Caco-2 (cell line): ENCODE measurements at regions not wholly inside any gene's neighbourhood (a gene's known extent, or its start where the extent isn't known, plus 50 kb on each side); places are given as distances from the start of the nearest gene placed in this dataset.
"Not testable (repeated sequence)": the region's sequence is repeated elsewhere in the genome, so short reads cannot be mapped to it uniquely, and the experiment has no call there.

Source experiments
- BruUV-seq: library from RNA; stranded (reverse); fragments of 400-500 nt; replicated peaks from 2 replicates; lab custom pipeline; 2021; lab: Mats Ljungman, UMichigan
- CTCF ChIA-PET: fragments of 300-600 bp; sonication (Branson Sonifier 250); formaldehyde crosslinking; loops from one replicate; lab custom pipeline; 2022; ENCODE audit warnings: antibody characterized with exemption; lab: Charles Lee
- POLR2A ChIA-PET: fragments of 300-600 bp; sonication (Branson Sonifier 250); formaldehyde crosslinking; loops from one replicate; lab custom pipeline; 2022; ENCODE audit warnings: antibody characterized with exemption; lab: Charles Lee
- DNase-seq, 2 experiments: peaks; one replicate each; pipeline versions ENCODE4 v3.0.0 to v3.0.0-alpha.2; 2020 to 2022
- H3K27me3 ChIP-seq: replicated peaks from 2 replicates; pipeline ENCODE4 v1.6.0; 2011; ENCODE audit warnings: low read length; ENCODE audit not compliant: control insufficient read depth, insufficient read depth
- H3K36me3 ChIP-seq: 2 replicates; pipeline ENCODE4 v1.5.1; 2011; ENCODE audit warnings: low read length; ENCODE audit not compliant: control insufficient read depth, insufficient read depth
- H3K4me1 ChIP-seq: fragments of 250-450 bp; sonication (Bioruptor Pico); 2 replicates; pipeline ENCODE4 v1.5.1; 2020; ENCODE audit warnings: mild to moderate bottlenecking
- H3K4me3 ChIP-seq: 2 replicates; pipeline ENCODE4 v1.5.1; 2011; ENCODE audit warnings: low read depth, mild to moderate bottlenecking, control low read depth, low read length
- H3K9me3 ChIP-seq: fragments of 250-450 bp; sonication (Bioruptor Pico); 2 replicates; pipeline ENCODE4 v1.5.1; 2020; ENCODE audit warnings: mild to moderate bottlenecking, moderate library complexity
- H3K27ac Mint-ChIP-seq: one replicate; pipeline ENCODE4 v1.8.0; 2022; ENCODE audit warnings: mixed read lengths; ENCODE audit not compliant: unreplicated experiment
- H3K27me3 Mint-ChIP-seq: one replicate; pipeline ENCODE4 v1.8.0; 2022; ENCODE audit warnings: mixed read lengths; ENCODE audit not compliant: insufficient read depth, unreplicated experiment
- H3K36me3 Mint-ChIP-seq: one replicate; pipeline ENCODE4 v1.8.0; 2022; ENCODE audit warnings: mild to moderate bottlenecking, mixed read lengths; ENCODE audit not compliant: insufficient read depth, unreplicated experiment
- H3K4me1 Mint-ChIP-seq: one replicate; pipeline ENCODE4 v1.8.0; 2022; ENCODE audit warnings: low read depth, mixed read lengths; ENCODE audit not compliant: unreplicated experiment
- H3K4me3 Mint-ChIP-seq: one replicate; pipeline ENCODE4 v1.8.0; 2022; ENCODE audit warnings: mild to moderate bottlenecking, moderate library complexity, mixed read lengths; ENCODE audit not compliant: unreplicated experiment
- H3K9me3 Mint-ChIP-seq: one replicate; pipeline ENCODE4 v1.8.0; 2022; ENCODE audit warnings: mixed read lengths; ENCODE audit not compliant: unreplicated experiment
- intact Hi-C: fragments of 100-400 bp; cut with micrococcal nuclease; formaldehyde crosslinking; loops from one replicate; pipeline ENCODE4 v1.10.0; 2022; ENCODE audit not compliant: unreplicated experiment
- TF ChIP-seq, protein P1 (sequence below), 2 experiments: fragments of 200-600 bp in 1 of 2; IDR thresholded peaks; 1 replicate in 1 of 2; 2 replicates in 1 of 2; pipeline versions ENCODE4 v1.5.1 to v1.8.0; 2011 to 2022; ENCODE audit warnings: antibody characterized with exemption in 1 of 2, control low read depth in 1 of 2, inconsistent platforms in 1 of 2, low read depth in 1 of 2, low read length in 1 of 2, mild to moderate bottlenecking in 1 of 2, moderate library complexity in 1 of 2; ENCODE audit not compliant: insufficient read depth in 1 of 2, severe bottlenecking in 1 of 2, unreplicated experiment in 1 of 2

DNA sequence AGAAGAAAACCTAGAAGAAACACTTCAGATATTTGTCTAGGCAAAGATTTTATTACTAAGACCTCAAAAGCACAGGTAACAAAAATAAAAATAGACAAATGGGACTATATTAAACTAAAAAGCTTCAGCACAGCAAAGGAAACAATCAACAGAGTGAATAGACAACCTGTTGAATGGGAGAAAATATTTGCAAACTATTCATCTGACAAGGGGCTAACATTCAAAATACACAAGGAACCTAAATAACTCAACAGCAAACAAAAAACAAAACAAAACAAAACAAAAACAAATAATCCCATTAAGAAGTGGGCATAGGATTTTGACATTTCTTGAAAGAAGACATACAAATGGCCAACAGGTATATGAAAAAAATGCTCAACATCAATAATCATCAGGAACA lies 192.7 kb upstream of the ZCCHC13 start:
- H3K9me3 Mint-ChIP-seq = no peaks in the 10 kb centered on the region
- ChIA-PET CTCF (no interaction called here), POLR2A (no interaction called here)
- H3K27me3 Mint-ChIP-seq = no peaks in the 10 kb centered on the region
- no peak overlapping the region for H3K4me3 Mint-ChIP-seq
- no peaks in the 10 kb centered on the region for H3K36me3 Mint-ChIP-seq
- no peaks in the 10 kb centered on the region for H3K4me1 Mint-ChIP-seq
- TF ChIP-seq, protein P1, sequence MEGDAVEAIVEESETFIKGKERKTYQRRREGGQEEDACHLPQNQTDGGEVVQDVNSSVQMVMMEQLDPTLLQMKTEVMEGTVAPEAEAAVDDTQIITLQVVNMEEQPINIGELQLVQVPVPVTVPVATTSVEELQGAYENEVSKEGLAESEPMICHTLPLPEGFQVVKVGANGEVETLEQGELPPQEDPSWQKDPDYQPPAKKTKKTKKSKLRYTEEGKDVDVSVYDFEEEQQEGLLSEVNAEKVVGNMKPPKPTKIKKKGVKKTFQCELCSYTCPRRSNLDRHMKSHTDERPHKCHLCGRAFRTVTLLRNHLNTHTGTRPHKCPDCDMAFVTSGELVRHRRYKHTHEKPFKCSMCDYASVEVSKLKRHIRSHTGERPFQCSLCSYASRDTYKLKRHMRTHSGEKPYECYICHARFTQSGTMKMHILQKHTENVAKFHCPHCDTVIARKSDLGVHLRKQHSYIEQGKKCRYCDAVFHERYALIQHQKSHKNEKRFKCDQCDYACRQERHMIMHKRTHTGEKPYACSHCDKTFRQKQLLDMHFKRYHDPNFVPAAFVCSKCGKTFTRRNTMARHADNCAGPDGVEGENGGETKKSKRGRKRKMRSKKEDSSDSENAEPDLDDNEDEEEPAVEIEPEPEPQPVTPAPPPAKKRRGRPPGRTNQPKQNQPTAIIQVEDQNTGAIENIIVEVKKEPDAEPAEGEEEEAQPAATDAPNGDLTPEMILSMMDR (IDR thresholded peaks at IDR 0.05; ENCODE audit: insufficient read depth in 1 of 2, low read depth in 1 of 2, low read length in 1 of 2, severe bottlenecking in 1 of 2, unreplicated experiment in 1 of 2) = no peak
- no peaks in the 10 kb centered on the region for H3K36me3 ChIP-seq
- no peak overlapping the region for H3K27ac Mint-ChIP-seq
- no peak for DNase-seq
- BruUV-seq = no TSS peak
- no peaks in the 10 kb centered on the region for H3K9me3 ChIP-seq
- H3K4me1 ChIP-seq = no peaks in the 10 kb centered on the region
- no peak overlapping the region for H3K4me3 ChIP-seq
- intact Hi-C loops = no loop called here
- no peaks in the 10 kb centered on the region for H3K27me3 ChIP-seq

DNA sequence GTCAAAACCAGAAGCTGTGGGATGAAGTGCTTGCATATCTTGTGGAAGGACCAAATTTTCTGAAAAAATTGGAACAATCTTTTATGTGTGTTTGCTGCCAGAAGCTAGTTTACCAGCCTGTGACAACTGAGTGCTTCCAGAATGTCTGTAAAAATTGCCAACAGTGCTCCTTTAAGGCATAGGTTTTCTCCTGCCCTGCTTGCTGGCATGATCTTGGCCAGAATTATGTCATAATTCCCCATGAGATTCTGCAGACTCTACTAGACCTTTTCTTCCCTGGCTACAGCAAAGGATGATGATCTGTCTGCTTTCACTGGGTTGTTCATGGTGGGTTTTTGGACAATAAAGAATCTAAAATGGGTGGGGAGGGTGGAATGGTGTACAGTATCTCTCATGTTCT lies 196.3 kb upstream of the ZCCHC13 start:
- Mint-ChIP-seq H3K9me3 (peaks cover 3% of the 10 kb centered on the region), H3K4me3 (no peak overlapping the region), H3K36me3 (no peaks in the 10 kb centered on the region), H3K4me1 (no peaks in the 10 kb centered on the region), H3K27ac (no peak overlapping the region), H3K27me3 (no peaks in the 10 kb centered on the region)
- Histone ChIP-seq H3K9me3 (no peaks in the 10 kb centered on the region), H3K27me3 (no peaks in the 10 kb centered on the region), H3K4me1 (no peaks in the 10 kb centered on the region), H3K4me3 (no peak overlapping the region), H3K36me3 (no peaks in the 10 kb centered on the region)
- CTCF ChIA-PET = no interaction called here
- intact Hi-C loops = no loop called here
- BruUV-seq = no TSS peak
- no peak for DNase-seq
- TF ChIP-seq, protein P1 (IDR thresholded peaks at IDR 0.05; ENCODE audit: insufficient read depth in 1 of 2, low read depth in 1 of 2, low read length in 1 of 2, severe bottlenecking in 1 of 2, unreplicated experiment in 1 of 2) = no peak
- POLR2A ChIA-PET = no interaction called here

DNA sequence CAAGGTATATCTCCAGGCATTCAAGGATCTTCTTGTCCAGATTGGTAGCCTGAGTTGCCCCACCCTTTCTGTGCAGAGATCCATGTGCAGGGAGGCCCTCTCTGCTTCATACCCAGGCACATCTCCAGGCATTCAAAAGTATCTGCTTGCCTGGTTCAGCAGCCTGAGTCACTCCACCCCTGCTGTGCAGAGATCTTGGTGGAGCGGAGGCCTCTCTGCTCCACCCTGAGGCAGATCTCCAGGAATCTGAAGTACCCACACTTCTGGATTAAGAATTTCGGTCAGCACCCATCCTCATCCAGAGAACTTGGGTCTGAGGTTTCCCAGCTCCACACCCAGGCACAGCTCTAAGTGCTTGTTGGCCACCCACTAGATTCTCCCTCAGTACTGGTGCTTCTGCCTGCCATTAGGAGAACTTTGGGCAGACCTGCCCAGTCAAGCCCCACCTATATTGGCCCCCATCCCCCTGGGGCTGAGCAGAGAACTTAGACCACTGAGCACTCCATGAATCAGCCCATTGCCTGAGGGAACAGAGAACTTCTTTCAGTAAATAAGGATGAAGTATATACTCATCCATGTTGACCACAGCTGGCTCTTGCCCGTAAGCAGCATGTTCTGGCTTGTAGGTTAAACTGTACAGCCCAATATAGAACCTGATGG lies 199.5 kb upstream of the ZCCHC13 start:
- H3K36me3 ChIP-seq = no peaks in the 10 kb centered on the region
- intact Hi-C loops = no loop called here
- Mint-ChIP-seq H3K27ac (no peak overlapping the region), H3K4me3 (no peak overlapping the region), H3K9me3 (peaks cover 11% of the 10 kb centered on the region), H3K27me3 (no peaks in the 10 kb centered on the region), H3K4me1 (no peaks in the 10 kb centered on the region), H3K36me3 (no peaks in the 10 kb centered on the region)
- no TSS peak for BruUV-seq
- no peaks in the 10 kb centered on the region for H3K9me3 ChIP-seq
- TF ChIP-seq, protein P1 (IDR thresholded peaks at IDR 0.05; ENCODE audit: insufficient read depth in 1 of 2, low read depth in 1 of 2, low read length in 1 of 2, severe bottlenecking in 1 of 2, unreplicated experiment in 1 of 2) = no peak
- no peak for DNase-seq
- H3K27me3 ChIP-seq = no peaks in the 10 kb centered on the region
- CTCF ChIA-PET = no interaction called here
- POLR2A ChIA-PET = no interaction called here
- no peaks in the 10 kb centered on the region for H3K4me1 ChIP-seq
- no peak overlapping the region for H3K4me3 ChIP-seq

DNA sequence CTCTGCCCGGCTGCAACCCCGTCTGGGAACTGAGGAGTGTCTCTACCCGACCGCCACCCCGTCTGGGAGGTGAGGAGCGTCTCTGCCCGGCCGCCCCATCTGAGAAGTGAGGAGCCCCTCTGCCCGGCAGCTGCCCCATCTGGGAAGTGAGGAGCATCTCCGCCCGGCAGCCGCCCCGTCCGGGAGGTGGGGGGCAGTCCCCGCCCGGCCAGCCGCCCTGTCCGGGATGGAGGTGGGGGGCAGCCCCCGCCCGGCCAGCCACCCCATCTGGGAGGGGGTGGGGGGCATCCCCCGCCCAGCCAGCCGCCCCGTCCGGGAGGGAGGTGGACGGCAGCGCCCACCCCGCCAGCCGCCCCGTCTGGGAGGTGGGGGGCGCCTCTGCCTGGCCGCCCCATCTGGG lies 205.6 kb upstream of the ZCCHC13 start:
- POLR2A ChIA-PET, H3K4me3 ChIP-seq, H3K27me3 Mint-ChIP-seq, H3K36me3 ChIP-seq, DNase-seq, CTCF ChIA-PET, H3K9me3 ChIP-seq, H3K36me3 Mint-ChIP-seq, BruUV-seq, H3K4me3 Mint-ChIP-seq, H3K27ac Mint-ChIP-seq, H3K4me1 Mint-ChIP-seq, H3K4me1 ChIP-seq, H3K27me3 ChIP-seq, intact Hi-C loops: not testable (repeated sequence)
- H3K9me3 Mint-ChIP-seq = peaks cover 11% of the 10 kb centered on the region
